CD8-positive, alpha-beta memory T cell (primary cell): ENCODE measurements at regions not wholly inside any gene's neighbourhood (a gene's known extent, or its start where the extent isn't known, plus 50 kb on each side); places are given as distances from the start of the nearest gene placed in this dataset.

ENCODE experiments used
- CTCF ChIA-PET: fragments of 350-600 bp; sonication (Branson Sonifier 250); formaldehyde crosslinking; loops from one replicate; lab custom pipeline; 2021; ENCODE audit warnings: antibody characterized with exemption; lab: Charles Lee
- POLR2A ChIA-PET: fragments of 350-600 bp; sonication (Branson Sonifier 250); formaldehyde crosslinking; loops from one replicate; lab custom pipeline; 2021; ENCODE audit warnings: antibody characterized with exemption; lab: Charles Lee
- DNase-seq, 5 donors: peaks; one replicate each; pipeline versions ENCODE4 v3.0.0 to v3.0.0-alpha.2; 2020 to 2022; ENCODE audit warnings: mixed read lengths in 1 of 5
- H3K27ac ChIP-seq: one replicate; pipeline ENCODE4 v1.7.0; 2013; ENCODE audit warnings: low read depth, mild to moderate bottlenecking, low read length, moderate library complexity
- H3K27me3 ChIP-seq: 2 replicates; pipeline ENCODE4 v1.7.0; 2013; ENCODE audit warnings: low read length, mild to moderate bottlenecking; ENCODE audit not compliant: insufficient read depth, poor library complexity, severe bottlenecking
- H3K36me3 ChIP-seq: 2 replicates; pipeline ENCODE4 v1.7.0; 2013; ENCODE audit warnings: mild to moderate bottlenecking, low read length, moderate library complexity; ENCODE audit not compliant: insufficient read depth
- H3K4me1 ChIP-seq: 2 replicates; pipeline ENCODE4 v1.7.0; 2013; ENCODE audit warnings: mild to moderate bottlenecking, low read length, moderate library complexity; ENCODE audit not compliant: insufficient read depth
- H3K4me3 ChIP-seq: 2 replicates; pipeline ENCODE4 v1.7.0; 2013; ENCODE audit warnings: mild to moderate bottlenecking, low read length
- H3K9me3 ChIP-seq: 2 replicates; pipeline ENCODE4 v1.7.0; 2013; ENCODE audit warnings: mild to moderate bottlenecking, low read length
- H3K27ac Mint-ChIP-seq, 8 donors: one replicate each; pipeline ENCODE4 v1.8.0; 2020 to 2021; ENCODE audit warnings: mixed read lengths in 8 of 8, mild to moderate bottlenecking in 6 of 8, inconsistent platforms in 3 of 8, moderate library complexity in 3 of 8
- H3K27me3 Mint-ChIP-seq, 2 donors: one replicate each; pipeline ENCODE4 v1.8.0; 2020 to 2021; ENCODE audit warnings: mixed read lengths in 2 of 2, mild to moderate bottlenecking in 1 of 2, moderate library complexity in 1 of 2
- H3K36me3 Mint-ChIP-seq, 3 donors: one replicate each; pipeline ENCODE4 v1.8.0; 2020 to 2021; ENCODE audit warnings: mixed read lengths in 3 of 3, inconsistent platforms in 1 of 3, mild to moderate bottlenecking in 1 of 3
- H3K4me1 Mint-ChIP-seq, 3 donors: one replicate each; pipeline ENCODE4 v1.8.0; 2020 to 2021; ENCODE audit warnings: mixed read lengths in 3 of 3, inconsistent platforms in 1 of 3, mild to moderate bottlenecking in 1 of 3
- H3K4me3 Mint-ChIP-seq, 7 donors: one replicate each; pipeline ENCODE4 v1.8.0; 2020 to 2021; ENCODE audit warnings: mixed read lengths in 7 of 7, mild to moderate bottlenecking in 6 of 7, moderate library complexity in 4 of 7, inconsistent platforms in 2 of 7
- H3K9me3 Mint-ChIP-seq, 5 donors: one replicate each; pipeline ENCODE4 v1.8.0; 2020 to 2022; ENCODE audit warnings: mixed read lengths in 5 of 5, mild to moderate bottlenecking in 3 of 5, moderate library complexity in 2 of 5, inconsistent platforms in 1 of 5

DNA sequence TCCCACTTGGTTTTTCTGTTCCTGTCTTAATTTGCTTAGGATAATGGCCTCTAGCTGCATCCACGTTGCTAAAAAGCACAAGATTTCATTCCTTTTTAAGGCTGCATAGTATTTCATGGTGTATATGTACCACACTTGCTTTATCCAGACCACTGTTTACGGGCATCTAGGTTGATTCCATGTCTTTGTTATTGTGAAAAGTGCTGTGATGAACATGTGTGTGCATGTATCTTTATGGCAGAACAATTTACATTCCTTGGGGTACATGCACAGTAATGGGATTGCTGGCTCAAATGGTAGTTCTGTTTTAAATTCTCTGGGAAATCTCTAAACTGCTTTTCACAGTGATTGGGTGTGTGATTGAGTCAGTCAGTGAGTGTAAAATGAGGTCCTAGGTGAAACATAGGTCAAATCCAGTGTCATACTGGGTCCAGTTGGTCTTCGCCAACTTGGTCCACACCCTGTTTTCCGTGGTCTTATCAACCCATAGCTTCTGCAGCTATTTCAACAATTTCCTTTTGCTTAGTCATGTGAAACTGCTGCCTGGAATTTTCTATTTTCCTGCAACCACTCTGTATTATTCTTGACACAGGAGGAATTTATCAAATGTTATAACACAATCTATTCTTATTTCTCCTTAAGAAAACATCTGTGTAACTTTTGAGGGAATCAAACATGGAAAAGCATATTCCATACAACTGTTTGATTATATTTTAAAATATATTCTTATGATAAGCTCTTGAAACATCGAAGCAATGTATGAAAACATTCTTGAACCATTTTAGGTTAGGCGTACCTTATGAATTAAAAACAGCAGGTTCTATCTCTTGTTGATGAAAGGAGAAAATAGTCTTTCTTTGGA, 82.9 kb downstream of the ADCYAP1 start:
- no peaks in the 10 kb centered on the region for H3K4me1 Mint-ChIP-seq
- CTCF ChIA-PET = no interaction called here
- H3K27ac Mint-ChIP-seq = no peak overlapping the region

DNA sequence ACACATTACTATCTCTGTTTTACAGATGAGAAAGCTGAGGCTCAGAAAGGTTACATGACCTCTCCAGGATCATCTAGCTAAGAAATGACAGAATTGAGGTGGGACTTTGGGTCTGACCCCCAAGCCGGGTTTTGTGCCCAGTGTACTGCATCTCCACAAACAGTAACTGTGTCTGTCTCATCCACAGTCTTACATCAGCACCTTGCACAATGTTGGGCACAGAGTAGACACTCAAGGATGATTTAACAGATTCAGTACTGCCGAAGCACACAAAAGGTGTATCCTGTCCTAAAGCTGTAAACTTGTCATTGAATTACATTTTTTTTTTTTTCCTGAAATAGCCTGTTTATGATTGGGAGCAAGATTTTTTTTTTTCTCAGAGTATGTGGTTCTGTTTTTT, 84.8 kb downstream of the ADCYAP1 start:
- H3K27ac ChIP-seq = no peak overlapping the region
- POLR2A ChIA-PET = no interaction called here
- no peak overlapping the region for H3K4me3 ChIP-seq
- H3K27me3 ChIP-seq = no peaks in the 10 kb centered on the region
- CTCF ChIA-PET = no interaction called here
- no peaks in the 10 kb centered on the region for H3K4me1 ChIP-seq
- Mint-ChIP-seq H3K4me3 (no peak overlapping the region), H3K27me3 (peaks cover 4 to 5% of the 10 kb centered on the region in 2 donors), H3K4me1 (no peaks in the 10 kb centered on the region), H3K27ac (no peak overlapping the region), H3K9me3 (peaks cover 0 to 7% (median under 1%) of the 10 kb centered on the region in 5 donors), H3K36me3 (no peaks in the 10 kb centered on the region)
- no peaks in the 10 kb centered on the region for H3K36me3 ChIP-seq
- H3K9me3 ChIP-seq = no peaks in the 10 kb centered on the region
- DNase-seq = no peak

More for the DNA sequence above, 82.9 kb downstream of the ADCYAP1 start:
- Histone ChIP-seq H3K27me3 (no peaks in the 10 kb centered on the region), H3K4me3 (no peak overlapping the region), H3K9me3 (no peaks in the 10 kb centered on the region), H3K27ac (no peak overlapping the region), H3K4me1 (no peaks in the 10 kb centered on the region), H3K36me3 (no peaks in the 10 kb centered on the region)
- H3K36me3 Mint-ChIP-seq = no peaks in the 10 kb centered on the region
- no peak for DNase-seq
- peaks cover 0 to 7% (median 0%) of the 10 kb centered on the region in 5 donors for H3K9me3 Mint-ChIP-seq
- H3K27me3 Mint-ChIP-seq = peaks cover 1 to 4% of the 10 kb centered on the region in 2 donors
- POLR2A ChIA-PET = no interaction called here
- H3K4me3 Mint-ChIP-seq = no peak overlapping the region

DNA sequence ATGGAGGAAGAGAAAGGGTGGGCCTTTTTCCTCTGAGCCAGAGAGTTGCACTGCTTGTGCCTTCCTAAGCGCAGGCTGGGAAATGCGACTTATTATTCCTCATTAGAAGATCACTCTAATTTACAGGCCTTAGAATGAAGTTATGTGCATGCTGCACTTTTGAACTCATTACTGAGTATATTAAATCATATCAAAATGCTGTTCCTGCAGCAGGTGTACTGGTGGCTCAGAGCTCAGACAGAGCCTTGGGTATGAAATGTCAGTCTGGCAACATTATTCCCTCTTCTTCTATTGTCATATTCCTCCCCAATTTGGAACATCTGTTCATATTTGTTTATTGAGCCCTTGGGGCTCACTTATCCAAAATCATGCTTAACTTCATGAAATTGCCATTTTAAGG, 85.5 kb downstream of the ADCYAP1 start:
- peaks cover 0 to 7% (median 4%) of the 10 kb centered on the region in 5 donors for H3K9me3 Mint-ChIP-seq

DNA sequence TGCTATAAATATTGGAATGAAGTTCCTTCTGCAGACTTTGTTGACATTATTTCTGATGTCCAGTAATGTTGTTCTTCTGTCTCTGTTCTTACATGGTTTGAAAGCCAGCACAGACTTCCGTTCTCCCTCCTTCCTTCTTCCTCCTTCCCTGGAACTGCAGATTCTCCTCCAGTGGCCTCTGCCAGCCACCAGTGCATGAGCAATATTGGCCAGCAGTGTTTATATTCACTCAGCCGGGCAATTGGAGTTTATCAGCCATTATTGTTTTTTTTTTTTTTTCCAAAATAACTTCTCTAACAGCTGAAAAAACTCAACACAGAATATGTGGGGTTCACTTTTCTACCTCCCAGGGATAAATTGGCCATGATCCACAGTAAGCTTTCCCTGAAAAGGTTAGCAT, 86.8 kb downstream of the ADCYAP1 start:
- no peak for DNase-seq
- Mint-ChIP-seq H3K4me3 (no peak overlapping the region), H3K4me1 (no peaks in the 10 kb centered on the region), H3K36me3 (no peaks in the 10 kb centered on the region), H3K27me3 (peaks cover 5 to 8% of the 10 kb centered on the region in 2 donors), H3K9me3 (peaks cover 0 to 7% (median 4%) of the 10 kb centered on the region in 5 donors), H3K27ac (no peak overlapping the region)
- ChIA-PET POLR2A (no interaction called here), CTCF (no interaction called here)
- no peaks in the 10 kb centered on the region for H3K36me3 ChIP-seq
- H3K27me3 ChIP-seq = no peaks in the 10 kb centered on the region
- H3K27ac ChIP-seq = no peak overlapping the region
- H3K9me3 ChIP-seq = no peaks in the 10 kb centered on the region
- H3K4me3 ChIP-seq = no peak overlapping the region
- no peaks in the 10 kb centered on the region for H3K4me1 ChIP-seq

More for the DNA sequence above, 85.5 kb downstream of the ADCYAP1 start:
- Histone ChIP-seq H3K36me3 (no peaks in the 10 kb centered on the region), H3K9me3 (no peaks in the 10 kb centered on the region), H3K4me3 (no peak overlapping the region), H3K4me1 (no peaks in the 10 kb centered on the region), H3K27me3 (no peaks in the 10 kb centered on the region), H3K27ac (no peak overlapping the region)
- no peak for DNase-seq
- no peaks in the 10 kb centered on the region for H3K36me3 Mint-ChIP-seq
- POLR2A ChIA-PET = no interaction called here
- no peaks in the 10 kb centered on the region for H3K4me1 Mint-ChIP-seq
- H3K27me3 Mint-ChIP-seq = peaks cover 5 to 8% of the 10 kb centered on the region in 2 donors
- no peak overlapping the region for H3K27ac Mint-ChIP-seq
- CTCF ChIA-PET = no interaction called here
- no peak overlapping the region for H3K4me3 Mint-ChIP-seq

DNA sequence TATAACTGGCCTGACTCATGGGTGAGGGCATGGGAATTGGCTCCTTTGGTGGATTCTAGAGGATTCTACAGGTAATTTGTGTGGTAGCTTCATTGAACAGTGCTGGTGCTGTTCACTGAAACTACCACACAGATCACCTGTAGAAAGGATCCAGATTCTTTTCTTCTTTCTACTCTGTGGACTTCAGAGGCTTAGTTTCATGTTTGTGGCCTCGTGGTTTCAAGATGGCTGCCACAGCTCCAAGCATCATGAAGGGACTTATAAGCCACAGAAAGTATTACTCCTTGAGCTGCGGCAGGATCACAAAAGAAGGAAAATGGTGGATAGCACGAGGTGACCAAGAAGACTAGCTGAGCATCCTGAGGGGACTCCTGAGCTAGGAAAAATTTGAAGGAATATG, 88.9 kb downstream of the ADCYAP1 start:
- Mint-ChIP-seq H3K4me1 (no peaks in the 10 kb centered on the region), H3K36me3 (no peaks in the 10 kb centered on the region), H3K4me3 (no peak overlapping the region), H3K27ac (no peak overlapping the region), H3K27me3 (peaks cover 3 to 8% of the 10 kb centered on the region in 2 donors), H3K9me3 (peaks cover 0 to 7% (median 4%) of the 10 kb centered on the region in 5 donors)
- no peak overlapping the region for H3K4me3 ChIP-seq
- DNase-seq = no peak
- no peaks in the 10 kb centered on the region for H3K9me3 ChIP-seq
- ChIA-PET POLR2A (no interaction called here), CTCF (no interaction called here)
- H3K27me3 ChIP-seq = no peaks in the 10 kb centered on the region
- H3K27ac ChIP-seq = no peak overlapping the region
- no peaks in the 10 kb centered on the region for H3K36me3 ChIP-seq
- H3K4me1 ChIP-seq = no peaks in the 10 kb centered on the region

DNA sequence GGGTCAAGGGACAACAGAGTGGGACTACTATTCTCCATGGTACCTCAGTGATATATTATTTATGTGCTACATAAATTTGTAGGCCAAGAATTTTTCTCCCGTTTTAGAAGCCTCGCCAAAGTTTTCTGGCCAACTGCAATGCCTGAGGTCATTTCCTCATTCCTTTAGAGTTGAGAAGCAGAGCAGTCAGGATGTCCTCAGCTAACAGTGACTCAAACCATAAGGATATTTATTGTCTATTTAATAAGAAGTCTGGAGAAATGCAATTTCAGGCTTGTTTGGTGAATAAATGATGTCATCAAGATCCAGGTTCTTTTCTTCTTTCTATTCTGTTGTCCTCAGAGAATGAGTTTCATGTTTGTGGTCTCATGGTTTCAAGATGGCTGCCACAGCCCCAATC, 91.0 kb downstream of the ADCYAP1 start:
- H3K9me3 Mint-ChIP-seq = peaks cover 0 to 7% (median 4%) of the 10 kb centered on the region in 5 donors
- ChIA-PET POLR2A (no interaction called here), CTCF (no interaction called here)
- Histone ChIP-seq H3K9me3 (no peaks in the 10 kb centered on the region), H3K27ac (no peak overlapping the region), H3K4me3 (no peak overlapping the region), H3K27me3 (no peaks in the 10 kb centered on the region), H3K4me1 (no peaks in the 10 kb centered on the region), H3K36me3 (no peaks in the 10 kb centered on the region)
- no peak overlapping the region for H3K4me3 Mint-ChIP-seq
- DNase-seq = no peak
- H3K27me3 Mint-ChIP-seq = peaks cover 3 to 8% of the 10 kb centered on the region in 2 donors
- H3K36me3 Mint-ChIP-seq = no peaks in the 10 kb centered on the region
- H3K27ac Mint-ChIP-seq = no peak overlapping the region
- H3K4me1 Mint-ChIP-seq = no peaks in the 10 kb centered on the region

DNA sequence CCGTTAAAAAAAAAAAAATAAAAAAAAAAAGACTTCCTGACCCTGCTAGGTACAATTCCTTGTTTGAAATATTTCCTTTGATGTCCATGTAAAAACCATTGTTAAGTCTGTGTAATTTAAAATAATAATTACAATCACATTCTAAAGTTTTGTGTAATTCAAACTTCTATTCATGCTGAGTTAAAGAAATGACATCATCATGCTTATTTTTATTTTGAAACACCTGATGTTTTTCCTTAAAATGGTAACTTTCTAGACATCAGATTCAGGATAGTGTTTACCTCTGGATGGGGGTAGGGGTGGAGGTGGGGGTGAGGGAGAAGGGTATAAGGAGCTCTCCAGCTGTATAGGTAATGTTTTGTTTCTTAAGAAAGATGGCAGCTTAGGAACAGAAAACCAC, 92.8 kb downstream of the ADCYAP1 start:
- H3K36me3 Mint-ChIP-seq = no peaks in the 10 kb centered on the region
- H3K27me3 ChIP-seq = no peaks in the 10 kb centered on the region
- H3K27ac Mint-ChIP-seq = no peak overlapping the region
- H3K9me3 Mint-ChIP-seq = peaks cover 0 to 4% (median 2%) of the 10 kb centered on the region in 5 donors
- no peak overlapping the region for H3K4me3 Mint-ChIP-seq
- POLR2A ChIA-PET = no interaction called here
- CTCF ChIA-PET = no interaction called here
- no peaks in the 10 kb centered on the region for H3K4me1 ChIP-seq
- no peak for DNase-seq
- H3K4me1 Mint-ChIP-seq = no peaks in the 10 kb centered on the region
- no peaks in the 10 kb centered on the region for H3K36me3 ChIP-seq
- H3K27me3 Mint-ChIP-seq = peaks cover 3 to 5% of the 10 kb centered on the region in 2 donors
- no peaks in the 10 kb centered on the region for H3K9me3 ChIP-seq
- no peak overlapping the region for H3K4me3 ChIP-seq
- no peak overlapping the region for H3K27ac ChIP-seq

DNA sequence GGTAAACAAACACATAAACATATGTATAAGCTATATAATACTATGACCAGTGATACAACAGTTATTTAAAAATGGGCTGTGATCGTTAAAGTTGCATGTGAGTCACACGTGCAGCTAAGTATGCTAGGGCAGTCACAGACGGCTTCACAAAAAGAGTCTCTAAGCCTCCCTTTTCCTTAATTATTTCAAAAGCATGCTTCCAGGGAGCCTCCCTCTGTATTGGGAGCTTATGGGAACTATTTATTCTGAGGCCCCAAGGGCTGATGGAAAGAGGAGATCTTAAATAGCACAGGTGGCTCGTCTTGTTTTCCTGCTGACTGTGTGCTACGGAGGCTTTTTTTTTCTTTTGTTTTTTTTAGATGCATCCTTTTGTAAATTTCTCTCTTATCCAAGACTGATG, 94.3 kb downstream of the ADCYAP1 start:
- POLR2A ChIA-PET = no interaction called here
- H3K27ac ChIP-seq = no peak overlapping the region
- Mint-ChIP-seq H3K4me1 (no peaks in the 10 kb centered on the region), H3K4me3 (no peak overlapping the region), H3K27ac (no peak overlapping the region), H3K36me3 (no peaks in the 10 kb centered on the region), H3K27me3 (peaks cover 1 to 5% of the 10 kb centered on the region in 2 donors), H3K9me3 (peaks cover 0 to 7% (median 4%) of the 10 kb centered on the region in 5 donors)
- H3K27me3 ChIP-seq = no peaks in the 10 kb centered on the region
- no peaks in the 10 kb centered on the region for H3K4me1 ChIP-seq
- H3K9me3 ChIP-seq = no peaks in the 10 kb centered on the region
- no peak overlapping the region for H3K4me3 ChIP-seq
- CTCF ChIA-PET = no interaction called here
- H3K36me3 ChIP-seq = no peaks in the 10 kb centered on the region
- DNase-seq = no peak
